SU-DHL-6 (cell line): ENCODE measurements at regions not wholly inside any gene's neighbourhood (a gene's known extent, or its start where the extent isn't known, plus 50 kb on each side); places are given as distances from the start of the nearest gene placed in this dataset.

Source experiments
- EZH2phosphoT487 ChIP-seq: fragments of 200-600 bp; sonication (generic), shearing (Covaris generic); conservative IDR thresholded peaks from 2 replicates; pipeline ENCODE4 v1.6.1; 2018; ENCODE audit warnings: mild to moderate bottlenecking, antibody characterized with exemption, low read length, moderate library complexity, mixed read lengths
- TF ChIP-seq, protein P1 (sequence below): fragments of 200-600 bp; sonication (generic); IDR thresholded peaks from one replicate; pipeline ENCODE4 v1.5.1; 2017; ENCODE audit warnings: antibody characterized with exemption, mild to moderate bottlenecking, low read length, moderate library complexity; ENCODE audit not compliant: insufficient read depth, poor library complexity, severe bottlenecking

- TF ChIP-seq, protein P1, sequence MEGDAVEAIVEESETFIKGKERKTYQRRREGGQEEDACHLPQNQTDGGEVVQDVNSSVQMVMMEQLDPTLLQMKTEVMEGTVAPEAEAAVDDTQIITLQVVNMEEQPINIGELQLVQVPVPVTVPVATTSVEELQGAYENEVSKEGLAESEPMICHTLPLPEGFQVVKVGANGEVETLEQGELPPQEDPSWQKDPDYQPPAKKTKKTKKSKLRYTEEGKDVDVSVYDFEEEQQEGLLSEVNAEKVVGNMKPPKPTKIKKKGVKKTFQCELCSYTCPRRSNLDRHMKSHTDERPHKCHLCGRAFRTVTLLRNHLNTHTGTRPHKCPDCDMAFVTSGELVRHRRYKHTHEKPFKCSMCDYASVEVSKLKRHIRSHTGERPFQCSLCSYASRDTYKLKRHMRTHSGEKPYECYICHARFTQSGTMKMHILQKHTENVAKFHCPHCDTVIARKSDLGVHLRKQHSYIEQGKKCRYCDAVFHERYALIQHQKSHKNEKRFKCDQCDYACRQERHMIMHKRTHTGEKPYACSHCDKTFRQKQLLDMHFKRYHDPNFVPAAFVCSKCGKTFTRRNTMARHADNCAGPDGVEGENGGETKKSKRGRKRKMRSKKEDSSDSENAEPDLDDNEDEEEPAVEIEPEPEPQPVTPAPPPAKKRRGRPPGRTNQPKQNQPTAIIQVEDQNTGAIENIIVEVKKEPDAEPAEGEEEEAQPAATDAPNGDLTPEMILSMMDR = no peak
- no peak for TF ChIP-seq EZH2phosphoT487
These were observed 343.2 kb downstream of the SPRY1 start for GRCh38 chr4:123739806-123740205.
